K562 (cell line): ENCODE measurements at regions not wholly inside any gene's neighbourhood (a gene's known extent, or its start where the extent isn't known, plus 50 kb on each side); places are given as distances from the start of the nearest gene placed in this dataset.

Experiments used
- ATAC-seq: fragments of 200-7000 bp; cut with Tn5 transposase; 3 replicates; pipeline ENCODE4 v1.9.1; 2020; ENCODE audit warnings: moderate library complexity
- BruUV-seq: library from RNA; stranded (reverse); fragments of 400-500 nt; replicated peaks from 2 replicates; lab custom pipeline; 2021; lab: Mats Ljungman, UMichigan
- CTCF ChIA-PET: fragments of 300-600 bp; formaldehyde crosslinking; extraction: SDS; loops from one replicate; lab custom pipeline; 2021; ENCODE audit warnings: low intra/inter-chr PET ratio; lab: Yijun Ruan, JAX
- POLR2A ChIA-PET: fragments of 300-600, 350-650 bp; sonication (Branson Sonifier 250); formaldehyde crosslinking; extraction: SDS; loops from one replicate; lab custom pipeline; 2021; ENCODE audit warnings: antibody characterized with exemption, inconsistent platforms; lab: Yijun Ruan, JAX
- DNase-seq, 4 experiments: peaks; one replicate each; pipeline versions ENCODE4 v3.0.0 to v3.0.0-alpha.2; 2011 to 2018; ENCODE audit warnings: low spot score in 3 of 4, mixed read lengths in 3 of 4; ENCODE audit errors: extremely low read depth in 1 of 4
- FAIRE-seq: peaks from 2 replicates; lab custom pipeline; 2011; peaks lifted over from hg19 to GRCh38; lab: Jason Lieb, UNC
- H2AFZ ChIP-seq: 2 replicates; pipeline ENCODE4 v1.6.0; 2011; ENCODE audit warnings: low read depth, low read length, control low read depth, inconsistent platforms
- H3K27ac ChIP-seq: fragments of 200-600 bp; 3 replicates; pipeline ENCODE4 v1.8.0; 2011; ENCODE audit warnings: low read depth, mild to moderate bottlenecking, control low read depth, inconsistent platforms, low read length, moderate library complexity, mixed read lengths; ENCODE audit errors: extremely low read depth
- H3K27me3 ChIP-seq, 2 experiments: fragments of 300-600 bp in 1 of 2; 2 replicates in 1 of 2; 3 replicates in 1 of 2; pipeline versions ENCODE4 v1.6.0 to v1.8.0; 2011; ENCODE audit warnings: inconsistent platforms in 2 of 2, low read length in 2 of 2, mild to moderate bottlenecking in 1 of 2, mixed read lengths in 1 of 2, moderate library complexity in 1 of 2; ENCODE audit not compliant: control insufficient read depth in 2 of 2, insufficient read depth in 2 of 2
- H3K36me3 ChIP-seq: fragments of 300-600 bp; 3 replicates; pipeline ENCODE4 v1.8.0; 2011; ENCODE audit warnings: mild to moderate bottlenecking, low read length, inconsistent platforms; ENCODE audit not compliant: control insufficient read depth, insufficient read depth
- H3K4me1 ChIP-seq, 2 experiments: fragments of 200-600 bp in 1 of 2; replicated peaks in 1 of 2; 2 replicates in 1 of 2; 3 replicates in 1 of 2; pipeline versions ENCODE4 v1.5.1 to v1.8.0; 2011; ENCODE audit warnings: inconsistent platforms in 2 of 2, low read length in 2 of 2, mild to moderate bottlenecking in 1 of 2, mixed read lengths in 1 of 2, moderate library complexity in 1 of 2; ENCODE audit not compliant: control insufficient read depth in 2 of 2, insufficient read depth in 2 of 2
- H3K4me2 ChIP-seq: 2 replicates; pipeline ENCODE4 v1.6.1; 2011; ENCODE audit warnings: low read length, control low read depth, inconsistent platforms, mixed read lengths; ENCODE audit not compliant: insufficient read depth
- H3K4me3 ChIP-seq: fragments of 200-600 bp; sonication (generic), shearing (Covaris generic); 2 replicates; pipeline ENCODE4 v1.5.1; 2016; ENCODE audit warnings: control low read depth, inconsistent platforms
- H3K79me2 ChIP-seq: fragments of 200-600 bp; 3 replicates; pipeline ENCODE4 v1.8.0; 2011; ENCODE audit warnings: low read length, inconsistent platforms; ENCODE audit not compliant: control insufficient read depth, insufficient read depth
- H3K9ac ChIP-seq, 2 experiments: 2 replicates each; pipeline versions ENCODE4 v1.6.0 to v1.6.1; 2011; ENCODE audit warnings: low read depth in 2 of 2, low read length in 2 of 2, control low read depth in 1 of 2, inconsistent platforms in 1 of 2, mild to moderate bottlenecking in 1 of 2, mixed read lengths in 1 of 2; ENCODE audit not compliant: insufficient read depth in 1 of 2
- H3K9me1 ChIP-seq: one replicate; pipeline ENCODE4 v1.6.0; 2011; ENCODE audit warnings: inconsistent platforms, mild to moderate bottlenecking, low read length, moderate library complexity; ENCODE audit not compliant: control insufficient read depth, insufficient read depth
- H3K9me3 ChIP-seq: replicated peaks from 2 replicates; pipeline ENCODE4 v1.5.1; 2011; ENCODE audit warnings: low read depth, low read length, inconsistent platforms; ENCODE audit not compliant: control insufficient read depth, insufficient read depth
- H4K20me1 ChIP-seq: replicated peaks from 2 replicates; pipeline ENCODE4 v1.6.1; 2011; ENCODE audit warnings: low read length, inconsistent platforms, mixed read lengths; ENCODE audit not compliant: control insufficient read depth, insufficient read depth
- CBX1 ChIP-seq: sonication (generic); IDR thresholded peaks from 2 replicates; pipeline ENCODE4 v1.6.1; 2016; ENCODE audit warnings: antibody characterized with exemption, low read depth, mild to moderate bottlenecking
- KLF16 ChIP-seq: IDR thresholded peaks from 2 replicates; pipeline ENCODE4 v1.6.1; 2016; ENCODE audit warnings: antibody characterized with exemption
- NFYB ChIP-seq: IDR thresholded peaks from 2 replicates; pipeline ENCODE4 v1.6.1; 2011; ENCODE audit warnings: mild to moderate bottlenecking, moderate library complexity; ENCODE audit not compliant: insufficient read length; ENCODE audit errors: extremely low read depth
- SLC30A9 ChIP-seq: fragments of 250-450 bp; sonication (Bioruptor Pico); IDR thresholded peaks from 2 replicates; pipeline ENCODE4 v1.8.0; 2022; ENCODE audit warnings: mild to moderate bottlenecking, moderate library complexity
- SRF ChIP-seq, 2 experiments: fragments of 250-450, 450-650 bp in 1 of 2; sonication (Bioruptor Pico) in 1 of 2; sonication (generic) in 1 of 2; formaldehyde crosslinking; IDR thresholded peaks; 2 replicates each; pipeline versions ENCODE4 v1.5.0 to v1.5.1; 2020 to 2022; ENCODE audit warnings: mild to moderate bottlenecking in 1 of 2, missing genetic modification reagents in 1 of 2
- SUPT5H ChIP-seq: fragments of 450-650 bp; IDR thresholded peaks from 2 replicates; pipeline ENCODE4 v1.6.1; 2016
- ZFP36 ChIP-seq: fragments of 150-350 bp; IDR thresholded peaks from 2 replicates; pipeline ENCODE4 v1.6.1; 2018; ENCODE audit warnings: low read length, low read depth; ENCODE audit not compliant: partially characterized antibody
- ZFPM2 ChIP-seq: fragments of 250-450 bp; sonication (Bioruptor Pico); IDR thresholded peaks from 2 replicates; pipeline ENCODE4 v1.5.1; 2022; ENCODE audit warnings: mild to moderate bottlenecking
- ZNF316 ChIP-seq: fragments of 450-650 bp; IDR thresholded peaks from 2 replicates; pipeline ENCODE4 v1.6.1; 2016
- ZNF561 ChIP-seq: fragments of 450-650 bp; formaldehyde crosslinking; conservative IDR thresholded peaks from 2 replicates; pipeline ENCODE4 v1.4.0; 2020; ENCODE audit warnings: mild to moderate bottlenecking, moderate library complexity
- WGBS: fragments of 100-300 bp; shearing (Covaris generic); methylation state at CpG from one replicate; pipeline ENCODE4 v1.1.6; 2016; ENCODE audit warnings: low coverage, mixed read lengths; ENCODE audit not compliant: insufficient coverage; ENCODE audit errors: missing lambda C conversion rate; 5-methylcytosine and 5-hydroxymethylcytosine counted together
- in situ Hi-C: fragments of 300-500 bp; cut with MboI; formaldehyde crosslinking; loops from 4 replicates; pipeline ENCODE4 v1.15.0; 2018; ENCODE audit warnings: inconsistent platforms, mixed read lengths
- intact Hi-C: fragments of 100-400 bp; cut with micrococcal nuclease; formaldehyde crosslinking; loops from 2 replicates; pipeline ENCODE4 v1.14.2; 2022

- no TSS peak for BruUV-seq
- no peak overlapping the region for H2AFZ ChIP-seq
- WGBS, result 0% methylated on average over 1 of the region's 1 CpG
- no peaks in the 10 kb centered on the region for H3K27me3 ChIP-seq
- no peaks in the 10 kb centered on the region for H3K9me1 ChIP-seq
- in situ Hi-C loops, result no loop called here
- H3K9me3 ChIP-seq, result no peaks in the 10 kb centered on the region
- ChIA-PET POLR2A (no interaction called here), CTCF (no interaction called here)
- no peaks in the 10 kb centered on the region for H4K20me1 ChIP-seq
- H3K27ac ChIP-seq, result no peak overlapping the region
- no peak for DNase-seq
- intact Hi-C loops, result no loop called here
- no peak overlapping the region for H3K9ac ChIP-seq
- no peaks in the 10 kb centered on the region for H3K4me1 ChIP-seq
- FAIRE-seq, result no peak
- no peak for ATAC-seq
- H3K36me3 ChIP-seq, result no peaks in the 10 kb centered on the region
- H3K4me2 ChIP-seq, result no peak overlapping the region
- no peak overlapping the region for H3K4me3 ChIP-seq
- H3K79me2 ChIP-seq, result no peaks in the 10 kb centered on the region
- no peak for TF ChIP-seq KLF16
- no peak for TF ChIP-seq ZFPM2 (CRISPR knock-in tag)
These were observed 440.8 kb downstream of the TDRD3 start for GRCh38 chr13:60837806-60838205.

- 0% methylated on average over 4 of the region's 4 CpGs for WGBS
- H3K9me3 ChIP-seq, result no peaks in the 10 kb centered on the region
- H3K36me3 ChIP-seq, result no peaks in the 10 kb centered on the region
- DNase-seq, result no peak
- FAIRE-seq, result no peak
- intact Hi-C loops (no loop called here), in situ Hi-C loops (no loop called here)
- no peak overlapping the region for H3K4me2 ChIP-seq
- H3K27ac ChIP-seq, result no peak overlapping the region
- ChIA-PET CTCF (no interaction called here), POLR2A (no interaction called here)
- H3K4me1 ChIP-seq, result no peaks in the 10 kb centered on the region
- no peaks in the 10 kb centered on the region for H3K27me3 ChIP-seq
- TF ChIP-seq SRF (CRISPR knock-in tag; IDR thresholded peaks at IDR 0.05), result no peak
- no peak for TF ChIP-seq SUPT5H
- TF ChIP-seq NFYB, result no peak
- no peak for TF ChIP-seq ZFP36
- TF ChIP-seq CBX1, result no peak
- no peak for TF ChIP-seq ZNF316
- no peak for TF ChIP-seq ZNF561 (CRISPR knock-in tag)
- TF ChIP-seq SLC30A9 (CRISPR knock-in tag), result no peak
- no TSS peak for BruUV-seq
- H3K79me2 ChIP-seq, result no peaks in the 10 kb centered on the region
- no peak overlapping the region for H3K9ac ChIP-seq
- no peaks in the 10 kb centered on the region for H4K20me1 ChIP-seq
- no peaks in the 10 kb centered on the region for H3K9me1 ChIP-seq
- no peak overlapping the region for H3K4me3 ChIP-seq
- no peak for ATAC-seq
- no peak overlapping the region for H2AFZ ChIP-seq
These were observed 439.8 kb downstream of the TDRD3 start for GRCh38 chr13:60836821-60837220.
